ENCODE measurements at regions not wholly inside any gene's neighbourhood (a gene's known extent, or its start where the extent isn't known, plus 50 kb on each side); places are given as distances from the start of the nearest gene placed in this dataset.

- Mint-ChIP-seq H3K27me3 (no peaks in the 10 kb centered on the region), H3K36me3 (no peaks in the 10 kb centered on the region), H3K9me3 (peaks cover 3% of the 10 kb centered on the region), H3K4me3 (no peak overlapping the region), H3K27ac (no peak overlapping the region), H3K4me1 (ENCODE audit: unreplicated experiment) (peaks cover 7% of the 10 kb centered on the region)
- no peak for DNase-seq (ENCODE audit: extremely low spot score, unreplicated experiment)
- no peak for TF ChIP-seq CTCF (conservative IDR thresholded peaks at IDR 0.05)
Observed at GRCh38 chr12:84561351-84561750, 351.2 kb downstream of the SLC6A15 start.

GRCh38 chr12:84554199-84554723, 358.3 kb downstream of the SLC6A15 start:
- Mint-ChIP-seq H3K9me3 (no peaks in the 10 kb centered on the region), H3K4me3 (no peak overlapping the region), H3K4me1 (ENCODE audit: unreplicated experiment) (no peaks in the 10 kb centered on the region), H3K27me3 (no peaks in the 10 kb centered on the region), H3K27ac (no peak overlapping the region), H3K36me3 (no peaks in the 10 kb centered on the region)
- no peak for DNase-seq (ENCODE audit: extremely low spot score, unreplicated experiment)
- no peak for TF ChIP-seq CTCF (conservative IDR thresholded peaks at IDR 0.05)

- H3K27ac Mint-ChIP-seq, result no peak overlapping the region
- TF ChIP-seq CTCF (conservative IDR thresholded peaks at IDR 0.05), result no peak
- H3K9me3 Mint-ChIP-seq, result no peaks in the 10 kb centered on the region
- DNase-seq (ENCODE audit: extremely low spot score, unreplicated experiment), result no peak
- no peaks in the 10 kb centered on the region for H3K4me1 Mint-ChIP-seq (ENCODE audit: unreplicated experiment)
- H3K36me3 Mint-ChIP-seq, result no peaks in the 10 kb centered on the region
- no peak overlapping the region for H3K4me3 Mint-ChIP-seq
- H3K27me3 Mint-ChIP-seq, result no peaks in the 10 kb centered on the region
Observed at GRCh38 chr12:84553331-84554117, 359.1 kb downstream of the SLC6A15 start.

GRCh38 chr12:84551373-84551772, 361.2 kb downstream of the SLC6A15 start:
- H3K4me3 Mint-ChIP-seq, result no peak overlapping the region
- no peak for DNase-seq (ENCODE audit: extremely low spot score, unreplicated experiment)
- no peak overlapping the region for H3K27ac Mint-ChIP-seq
- no peaks in the 10 kb centered on the region for H3K4me1 Mint-ChIP-seq (ENCODE audit: unreplicated experiment)
- H3K9me3 Mint-ChIP-seq, result no peaks in the 10 kb centered on the region
- H3K27me3 Mint-ChIP-seq, result no peaks in the 10 kb centered on the region
- no peaks in the 10 kb centered on the region for H3K36me3 Mint-ChIP-seq
- TF ChIP-seq CTCF (conservative IDR thresholded peaks at IDR 0.05), result no peak

- no peaks in the 10 kb centered on the region for H3K36me3 Mint-ChIP-seq
- no peak for TF ChIP-seq CTCF (conservative IDR thresholded peaks at IDR 0.05)
- no peak for DNase-seq (ENCODE audit: extremely low spot score, unreplicated experiment)
- H3K4me3 Mint-ChIP-seq, result no peak overlapping the region
- no peaks in the 10 kb centered on the region for H3K4me1 Mint-ChIP-seq (ENCODE audit: unreplicated experiment)
- H3K27me3 Mint-ChIP-seq, result no peaks in the 10 kb centered on the region
- no peaks in the 10 kb centered on the region for H3K9me3 Mint-ChIP-seq
- no peak overlapping the region for H3K27ac Mint-ChIP-seq
Observed at GRCh38 chr12:84550518-84550917, 362.1 kb downstream of the SLC6A15 start.

Measured in type B pancreatic cell (in vitro differentiated cells).